Panc1 (cell line): ENCODE measurements at regions not wholly inside any gene's neighbourhood (a gene's known extent, or its start where the extent isn't known, plus 50 kb on each side); places are given as distances from the start of the nearest gene placed in this dataset.
"Not testable (repeated sequence)": the region's sequence is repeated elsewhere in the genome, so short reads cannot be mapped to it uniquely, and the experiment has no call there.

Source experiments
- ATAC-seq: fragments of 200-7000 bp; cut with Tn5 transposase; 2 replicates; pipeline ENCODE4 v1.9.1; 2020; ENCODE audit warnings: mild to moderate bottlenecking, moderate library complexity
- BruUV-seq: library from RNA; stranded (reverse); fragments of 400-500 nt; replicated peaks from 2 replicates; lab custom pipeline; 2021; lab: Mats Ljungman, UMichigan
- CTCF ChIA-PET: fragments of 300-600 bp; sonication (Branson Sonifier 250); formaldehyde crosslinking; loops from one replicate; lab custom pipeline; 2022; ENCODE audit warnings: antibody characterized with exemption; lab: Charles Lee
- POLR2A ChIA-PET: fragments of 300-600 bp; sonication (Branson Sonifier 250); formaldehyde crosslinking; loops from one replicate; lab custom pipeline; 2022; ENCODE audit warnings: antibody characterized with exemption; lab: Charles Lee
- DNase-seq: peaks from one replicate; pipeline ENCODE4 v3.0.0-alpha.2; 2010; ENCODE audit warnings: low read depth, low spot score
- H3K27ac ChIP-seq: 2 replicates; pipeline ENCODE4 v1.5.1; 2011; ENCODE audit warnings: mild to moderate bottlenecking, low read length, inconsistent platforms
- H3K27me3 ChIP-seq: fragments of 200-500 bp; sonication (Bioruptor generic); 2 replicates; pipeline ENCODE4 v1.6.0; 2014; ENCODE audit warnings: low read length, inconsistent platforms; ENCODE audit not compliant: control insufficient read depth, insufficient read depth
- H3K36me3 ChIP-seq: fragments of 200-500 bp; sonication (Bioruptor generic); 2 replicates; pipeline ENCODE4 v1.5.1; 2014; ENCODE audit warnings: inconsistent platforms, mild to moderate bottlenecking, low read length, moderate library complexity; ENCODE audit not compliant: control insufficient read depth, insufficient read depth
- H3K4me1 ChIP-seq: 2 replicates; pipeline ENCODE4 v1.5.1; 2011; ENCODE audit warnings: inconsistent platforms, mild to moderate bottlenecking, low read length, moderate library complexity; ENCODE audit not compliant: control insufficient read depth, insufficient read depth
- H3K4me3 ChIP-seq, 2 experiments: 2 replicates each; pipeline ENCODE4 v1.5.1; 2011 to 2012; ENCODE audit warnings: low read depth in 2 of 2, low read length in 2 of 2, mild to moderate bottlenecking in 2 of 2, inconsistent platforms in 1 of 2, moderate library complexity in 1 of 2
- H3K9me3 ChIP-seq: fragments of 200-500 bp; sonication (Bioruptor generic); 2 replicates; pipeline ENCODE4 v1.5.1; 2014; ENCODE audit warnings: low read depth, mild to moderate bottlenecking, inconsistent platforms, low read length, moderate library complexity; ENCODE audit not compliant: control insufficient read depth, insufficient read depth
- CTCF ChIP-seq: fragments of 450-650 bp; IDR thresholded peaks from 2 replicates; pipeline ENCODE4 v1.5.1; 2017; ENCODE audit warnings: mild to moderate bottlenecking
- in situ Hi-C: cut with HindIII; loops from 2 replicates; pipeline ENCODE4 v1.10.0; 2016; ENCODE audit warnings: low sequenced_read_pairs, low pct_unique_long_range_greater_than_20kb
- intact Hi-C: fragments of 100-400 bp; cut with micrococcal nuclease; formaldehyde crosslinking; loops from one replicate; pipeline ENCODE4 v1.10.0; 2022; ENCODE audit not compliant: unreplicated experiment

- BruUV-seq, H3K4me3 ChIP-seq, in situ Hi-C loops, H3K4me1 ChIP-seq, H3K9me3 ChIP-seq, H3K36me3 ChIP-seq, H3K27me3 ChIP-seq, H3K27ac ChIP-seq, POLR2A ChIA-PET, intact Hi-C loops: not testable (repeated sequence)
- peak; percentile 65 for TF ChIP-seq CTCF
- peak; percentile 8 for DNase-seq
- peak; percentile 78; the same call in 1 of the 2 replicates for ATAC-seq
- CTCF ChIA-PET, result interaction anchor here (1.2 kb wide), 1 partner anchor 389 kb away, joined by 8 read pairs; the partner anchor contains the start of gene ZNF25
These were observed 271.8 kb downstream of the ZNF37A start for GRCh38 chr10:38365917-38366316.

- H3K4me3 ChIP-seq, H3K27me3 ChIP-seq, intact Hi-C loops, DNase-seq, CTCF ChIA-PET, POLR2A ChIA-PET, H3K36me3 ChIP-seq, H3K27ac ChIP-seq, H3K9me3 ChIP-seq, BruUV-seq, H3K4me1 ChIP-seq, ATAC-seq, in situ Hi-C loops: not testable (repeated sequence)
These were observed 289.7 kb downstream of the ZNF37A start for GRCh38 chr10:38383800-38384199.

DNA sequence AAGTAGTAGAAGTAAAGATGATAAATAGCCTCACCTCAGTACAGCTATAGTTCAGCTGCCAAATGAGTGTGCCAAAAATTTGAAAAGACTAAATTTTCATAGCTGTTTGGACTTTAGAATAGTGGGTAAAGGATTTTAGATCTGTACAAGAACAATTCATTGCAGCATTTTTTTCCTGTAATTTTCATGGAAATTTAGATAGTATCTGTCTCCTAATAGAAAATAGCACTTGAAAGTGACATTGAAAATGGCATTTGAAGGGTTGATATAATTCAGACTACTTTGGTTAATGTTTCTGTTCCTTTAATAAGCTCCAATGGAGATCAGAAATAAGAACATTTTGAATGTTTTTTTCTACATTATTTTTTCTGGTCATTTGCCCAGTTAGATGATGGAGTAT lies 292.7 kb downstream of the ZNF37A start:
- CTCF ChIA-PET, H3K27me3 ChIP-seq, H3K4me1 ChIP-seq, H3K9me3 ChIP-seq, DNase-seq, POLR2A ChIA-PET, BruUV-seq, H3K36me3 ChIP-seq, H3K27ac ChIP-seq, in situ Hi-C loops, ATAC-seq, intact Hi-C loops, H3K4me3 ChIP-seq: not testable (repeated sequence)

GRCh38 chr10:38390725-38391124 lies 296.6 kb downstream of the ZNF37A start:
- in situ Hi-C loops, BruUV-seq, POLR2A ChIA-PET, intact Hi-C loops, H3K36me3 ChIP-seq, H3K4me3 ChIP-seq, CTCF ChIA-PET, H3K27me3 ChIP-seq, DNase-seq, H3K4me1 ChIP-seq, H3K27ac ChIP-seq, ATAC-seq, H3K9me3 ChIP-seq: not testable (repeated sequence)
- TF ChIP-seq CTCF, result peak; percentile 25; the same call in 1 of the 2 replicates

- CTCF ChIA-PET, H3K4me1 ChIP-seq, H3K27me3 ChIP-seq, intact Hi-C loops, DNase-seq, H3K4me3 ChIP-seq, POLR2A ChIA-PET, H3K9me3 ChIP-seq, in situ Hi-C loops, BruUV-seq, H3K36me3 ChIP-seq, H3K27ac ChIP-seq, ATAC-seq: not testable (repeated sequence)
These were observed 301.3 kb downstream of the ZNF37A start for GRCh38 chr10:38395465-38395864.

DNA sequence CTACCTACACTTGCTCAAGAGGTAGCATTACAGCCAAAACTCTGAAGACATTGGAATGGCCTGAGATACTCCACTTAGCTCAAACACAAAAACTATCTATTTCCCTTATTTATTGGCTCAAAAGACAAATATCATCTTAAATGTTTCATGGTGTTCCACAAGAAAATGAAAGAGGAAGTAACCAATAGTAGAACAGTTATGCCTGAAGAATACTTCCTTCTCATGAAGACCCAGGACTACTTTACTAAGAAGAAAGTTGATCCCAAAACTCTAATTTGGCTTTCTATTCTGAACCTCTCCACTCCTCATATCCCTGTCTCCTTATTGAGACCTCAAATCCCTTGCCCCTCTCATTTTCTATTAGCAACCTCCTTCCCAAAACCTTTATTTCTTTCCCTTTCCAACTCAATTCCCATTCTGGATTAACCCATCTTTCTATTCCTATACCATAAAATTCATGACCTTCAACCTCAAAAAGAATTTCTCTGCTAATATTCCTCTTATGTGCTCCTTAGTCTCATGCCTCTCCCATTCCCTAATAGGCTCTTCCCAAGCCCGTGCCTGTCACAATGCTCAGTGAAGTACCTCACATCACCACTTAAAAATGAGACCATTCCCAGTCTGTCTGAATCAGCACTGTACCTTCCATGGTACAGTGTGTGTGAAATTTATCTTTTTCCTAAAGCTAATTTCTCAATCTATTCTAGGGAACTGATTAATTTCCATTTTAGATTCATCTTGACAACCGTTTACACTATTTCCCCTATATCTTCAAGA lies 302.2 kb downstream of the ZNF37A start:
- ATAC-seq, H3K4me1 ChIP-seq, H3K27ac ChIP-seq, H3K9me3 ChIP-seq, H3K36me3 ChIP-seq, H3K4me3 ChIP-seq, DNase-seq, intact Hi-C loops, in situ Hi-C loops, POLR2A ChIA-PET, BruUV-seq, CTCF ChIA-PET, H3K27me3 ChIP-seq: not testable (repeated sequence)
